Immature natural killer cell (primary cell): ENCODE measurements at regions not wholly inside any gene's neighbourhood (a gene's known extent, or its start where the extent isn't known, plus 50 kb on each side); places are given as distances from the start of the nearest gene placed in this dataset.

Source experiments
- DNase-seq, 3 donors: peaks; one replicate each; pipeline ENCODE4 v3.0.0; 2022; ENCODE audit warnings: mixed read lengths in 1 of 3
- H3K27ac Mint-ChIP-seq, 6 donors: one replicate each; pipeline ENCODE4 v1.8.0; 2020; ENCODE audit warnings: mixed read lengths in 6 of 6, mild to moderate bottlenecking in 5 of 6, inconsistent platforms in 4 of 6, moderate library complexity in 3 of 6
- H3K27me3 Mint-ChIP-seq, 3 donors: one replicate each; pipeline ENCODE4 v1.8.0; 2020 to 2021; ENCODE audit warnings: low read depth in 3 of 3, mild to moderate bottlenecking in 3 of 3, mixed read lengths in 3 of 3, moderate library complexity in 3 of 3, inconsistent platforms in 1 of 3
- H3K36me3 Mint-ChIP-seq, 3 donors: one replicate each; pipeline ENCODE4 v1.8.0; 2020; ENCODE audit warnings: mixed read lengths in 3 of 3, inconsistent platforms in 2 of 3, mild to moderate bottlenecking in 2 of 3
- H3K4me1 Mint-ChIP-seq, 2 donors: one replicate each; pipeline ENCODE4 v1.8.0; 2020; ENCODE audit warnings: inconsistent platforms in 2 of 2, mild to moderate bottlenecking in 2 of 2, mixed read lengths in 2 of 2, moderate library complexity in 1 of 2
- H3K4me3 Mint-ChIP-seq, 5 donors: one replicate each; pipeline ENCODE4 v1.8.0; 2020; ENCODE audit warnings: mild to moderate bottlenecking in 5 of 5, mixed read lengths in 5 of 5, inconsistent platforms in 3 of 5, moderate library complexity in 3 of 5
- H3K9me3 Mint-ChIP-seq, 6 donors: one replicate each; pipeline ENCODE4 v1.8.0; 2020; ENCODE audit warnings: mild to moderate bottlenecking in 6 of 6, mixed read lengths in 6 of 6, inconsistent platforms in 4 of 6, moderate library complexity in 3 of 6

GRCh38 chr13:39870197-39870747, 214.8 kb downstream of the COG6 start:
- Mint-ChIP-seq H3K27ac (no peak overlapping the region), H3K27me3 (peaks cover 0 to 2% (median 2%) of the 10 kb centered on the region in 3 donors)

GRCh38 chr13:39874331-39875053, 219.0 kb downstream of the COG6 start:
- Mint-ChIP-seq H3K9me3 (no peaks in the 10 kb centered on the region), H3K27ac (no peak overlapping the region), H3K36me3 (no peaks in the 10 kb centered on the region), H3K4me3 (no peak overlapping the region), H3K4me1 (no peaks in the 10 kb centered on the region), H3K27me3 (peaks cover 0 to 2% (median 0%) of the 10 kb centered on the region in 3 donors)
- DNase-seq = no peak

More at GRCh38 chr13:39870197-39870747, 214.8 kb downstream of the COG6 start:
- Mint-ChIP-seq H3K36me3 (no peaks in the 10 kb centered on the region), H3K4me3 (no peak overlapping the region), H3K4me1 (no peaks in the 10 kb centered on the region), H3K9me3 (no peaks in the 10 kb centered on the region)
- DNase-seq = no peak

- no peaks in the 10 kb centered on the region for H3K9me3 Mint-ChIP-seq
- H3K4me3 Mint-ChIP-seq = no peak overlapping the region
- no peak for DNase-seq
- no peak overlapping the region for H3K27ac Mint-ChIP-seq
- H3K4me1 Mint-ChIP-seq = no peaks in the 10 kb centered on the region
- peaks cover 0 to 2% (median 0%) of the 10 kb centered on the region in 3 donors for H3K27me3 Mint-ChIP-seq
- no peaks in the 10 kb centered on the region for H3K36me3 Mint-ChIP-seq
Observed at GRCh38 chr13:39875111-39875987, 219.9 kb downstream of the COG6 start.

- DNase-seq = no peak
- H3K4me1 Mint-ChIP-seq = no peaks in the 10 kb centered on the region
- no peaks in the 10 kb centered on the region for H3K36me3 Mint-ChIP-seq
- H3K9me3 Mint-ChIP-seq = peaks cover 0 to 3% (median under 1%) of the 10 kb centered on the region in 6 donors
- H3K4me3 Mint-ChIP-seq = no peak overlapping the region
- H3K27me3 Mint-ChIP-seq = peaks cover 0 to 2% (median 2%) of the 10 kb centered on the region in 3 donors
- no peak overlapping the region for H3K27ac Mint-ChIP-seq
Observed at GRCh38 chr13:39876258-39876657, 220.8 kb downstream of the COG6 start.

- Mint-ChIP-seq H3K4me1 (no peaks in the 10 kb centered on the region), H3K4me3 (no peak overlapping the region), H3K36me3 (peaks cover 0 to 3% (median 0%) of the 10 kb centered on the region in 3 donors), H3K9me3 (peaks cover 0 to 11% (median 5%) of the 10 kb centered on the region in 6 donors), H3K27ac (no peak overlapping the region), H3K27me3 (peaks cover 0 to 4% (median 2%) of the 10 kb centered on the region in 3 donors)
- DNase-seq = no peak
Observed at GRCh38 chr13:39877134-39877533, 221.7 kb downstream of the COG6 start.

- Mint-ChIP-seq H3K36me3 (peaks cover 0 to 10% (median 0%) of the 10 kb centered on the region in 3 donors), H3K4me3 (no peak overlapping the region), H3K4me1 (no peaks in the 10 kb centered on the region), H3K27ac (no peak overlapping the region), H3K27me3 (peaks cover 0 to 5% (median 2%) of the 10 kb centered on the region in 3 donors), H3K9me3 (peaks cover 8 to 30% (median 19%) of the 10 kb centered on the region in 6 donors)
- DNase-seq = no peak
Observed at GRCh38 chr13:39879286-39880035, 224.0 kb downstream of the COG6 start.

- Mint-ChIP-seq H3K36me3 (peaks cover 0 to 10% (median 0%) of the 10 kb centered on the region in 3 donors), H3K27ac (no peak overlapping the region), H3K4me1 (no peaks in the 10 kb centered on the region), H3K4me3 (no peak overlapping the region), H3K9me3 (peaks cover 8 to 34% (median 21%) of the 10 kb centered on the region in 6 donors), H3K27me3 (peaks cover 0 to 12% (median 2%) of the 10 kb centered on the region in 3 donors)
- no peak for DNase-seq
Observed at GRCh38 chr13:39881383-39881782, 225.9 kb downstream of the COG6 start.

GRCh38 chr13:39881887-39882286, 226.4 kb downstream of the COG6 start:
- no peak overlapping the region for H3K27ac Mint-ChIP-seq
- no peak for DNase-seq
- peaks cover 8 to 34% (median 21%) of the 10 kb centered on the region in 6 donors for H3K9me3 Mint-ChIP-seq
- H3K4me1 Mint-ChIP-seq = no peaks in the 10 kb centered on the region
- peaks cover 0 to 12% (median 4%) of the 10 kb centered on the region in 3 donors for H3K27me3 Mint-ChIP-seq
- H3K36me3 Mint-ChIP-seq = peaks cover 0 to 10% (median 0%) of the 10 kb centered on the region in 3 donors
- H3K4me3 Mint-ChIP-seq = no peak overlapping the region

- Mint-ChIP-seq H3K27me3 (peaks cover 0 to 12% (median 4%) of the 10 kb centered on the region in 3 donors), H3K36me3 (peaks cover 0 to 10% (median 0%) of the 10 kb centered on the region in 3 donors), H3K4me1 (no peaks in the 10 kb centered on the region), H3K27ac (no peak overlapping the region), H3K4me3 (no peak overlapping the region), H3K9me3 (peaks cover 9 to 34% (median 21%) of the 10 kb centered on the region in 6 donors)
- no peak for DNase-seq
Observed at GRCh38 chr13:39884166-39884565, 228.7 kb downstream of the COG6 start.

- DNase-seq = no peak
- Mint-ChIP-seq H3K36me3 (peaks cover 0 to 10% (median 0%) of the 10 kb centered on the region in 3 donors), H3K4me1 (no peaks in the 10 kb centered on the region), H3K9me3 (peaks cover 7 to 31% (median 20%) of the 10 kb centered on the region in 6 donors), H3K4me3 (no peak overlapping the region), H3K27me3 (peaks cover 0 to 12% (median 2%) of the 10 kb centered on the region in 3 donors), H3K27ac (no peak overlapping the region)
Observed at GRCh38 chr13:39886336-39886735, 230.9 kb downstream of the COG6 start.

GRCh38 chr13:39887387-39887786, 231.9 kb downstream of the COG6 start:
- Mint-ChIP-seq H3K4me3 (no peak overlapping the region), H3K27me3 (peaks cover 0 to 8% (median 2%) of the 10 kb centered on the region in 3 donors), H3K36me3 (peaks cover 0 to 6% (median 0%) of the 10 kb centered on the region in 3 donors), H3K4me1 (peaks cover 0 to under 1% of the 10 kb centered on the region in 2 donors), H3K9me3 (peaks cover 1 to 26% (median 18%) of the 10 kb centered on the region in 6 donors), H3K27ac (no peak overlapping the region)
- DNase-seq = no peak

GRCh38 chr13:39888865-39889810, 233.7 kb downstream of the COG6 start:
- Mint-ChIP-seq H3K9me3 (peaks cover 0 to 12% (median 6%) of the 10 kb centered on the region in 6 donors), H3K4me3 (no peak overlapping the region), H3K27me3 (peaks cover 4 to 10% (median 5%) of the 10 kb centered on the region in 3 donors), H3K4me1 (peaks cover 3 to 10% of the 10 kb centered on the region in 2 donors), H3K27ac (no peak overlapping the region), H3K36me3 (peaks cover 0 to 2% (median 0%) of the 10 kb centered on the region in 3 donors)
- DNase-seq = no peak
